ENCODE measurements at regions not wholly inside any gene's neighbourhood (a gene's known extent, or its start where the extent isn't known, plus 50 kb on each side); places are given as distances from the start of the nearest gene placed in this dataset.

GRCh38 chr2:194725169-194725568 is 931.9 kb upstream of the SLC39A10 start:
- TF ChIP-seq CTCF (conservative IDR thresholded peaks at IDR 0.05) (no peak), EZH2 (IDR thresholded peaks at IDR 0.05; ENCODE audit: low read depth) (no peak)

All from PC-9 (cell line).